ENCODE measurements at regions not wholly inside any gene's neighbourhood (a gene's known extent, or its start where the extent isn't known, plus 50 kb on each side); places are given as distances from the start of the nearest gene placed in this dataset.

- TF ChIP-seq CTCF (IDR thresholded peaks at IDR 0.05; ENCODE audit: borderline replicate concordance, extremely low read depth, low read length, poor library complexity, severe bottlenecking) (no peak), EZH2 (IDR thresholded peaks at IDR 0.05; ENCODE audit: borderline replicate concordance, low read depth, low read length, severe bottlenecking) (no peak)
Observed at GRCh38 chr7:124390301-124390700, 357.4 kb upstream of the TMEM229A start.
